GM23338 (cell line): ENCODE measurements at regions not wholly inside any gene's neighbourhood (a gene's known extent, or its start where the extent isn't known, plus 50 kb on each side); places are given as distances from the start of the nearest gene placed in this dataset.

Source experiments
- ATAC-seq: fragments of 200-7000 bp; cut with Tn5 transposase; 3 replicates; pipeline ENCODE4 v1.9.1; 2020
- DNase-seq: peaks from one replicate; pipeline ENCODE4 v3.0.0-alpha.2; 2015; ENCODE audit warnings: low spot score
- H2AFZ ChIP-seq: fragments of 200-600 bp; sonication (generic); 2 replicates; pipeline ENCODE4 v1.8.0; 2016; ENCODE audit warnings: antibody characterized with exemption, mild to moderate bottlenecking, moderate library complexity
- H3F3A ChIP-seq: fragments of 200-600 bp; sonication (generic); replicated peaks from 2 replicates; pipeline ENCODE4 v1.8.0; 2017; ENCODE audit warnings: antibody characterized with exemption, mixed run types, low read depth
- H3K27ac ChIP-seq: fragments of 200-600 bp; sonication (generic); 2 replicates; pipeline ENCODE4 v1.6.1; 2016; ENCODE audit warnings: low read depth
- H3K27me3 ChIP-seq: fragments of 200-600 bp; sonication (generic); 2 replicates; pipeline ENCODE4 v1.8.0; 2016; ENCODE audit warnings: mild to moderate bottlenecking, mixed run types, moderate library complexity; ENCODE audit not compliant: insufficient read depth
- H3K36me3 ChIP-seq: fragments of 200-600 bp; sonication (generic); 2 replicates; pipeline ENCODE4 v1.8.0; 2016; ENCODE audit warnings: mild to moderate bottlenecking; ENCODE audit not compliant: insufficient read depth
- H3K4me1 ChIP-seq: fragments of 200-600 bp; sonication (generic); 2 replicates; pipeline ENCODE4 v1.8.0; 2016; ENCODE audit warnings: mild to moderate bottlenecking, moderate library complexity; ENCODE audit not compliant: insufficient read depth
- H3K4me2 ChIP-seq: fragments of 200-600 bp; sonication (generic); 2 replicates; pipeline ENCODE4 v1.7.1; 2017; ENCODE audit warnings: mixed run types
- H3K4me3 ChIP-seq: fragments of 200-600 bp; sonication (generic); 2 replicates; pipeline ENCODE4 v1.6.1; 2016; ENCODE audit warnings: mixed run types
- H3K79me2 ChIP-seq: fragments of 200-600 bp; sonication (generic); replicated peaks from 2 replicates; pipeline ENCODE4 v1.8.0; 2017; ENCODE audit warnings: mild to moderate bottlenecking; ENCODE audit not compliant: insufficient read depth
- H3K9me2 ChIP-seq: fragments of 200-600 bp; sonication (generic); 2 replicates; pipeline ENCODE4 v1.8.0; 2017; ENCODE audit not compliant: insufficient read depth
- H4K20me1 ChIP-seq: fragments of 200-600 bp; sonication (generic); replicated peaks from 2 replicates; pipeline ENCODE4 v1.8.0; 2017; ENCODE audit warnings: mild to moderate bottlenecking; ENCODE audit not compliant: insufficient read depth
- H3K27ac Mint-ChIP-seq: 2 replicates; pipeline ENCODE4 v1.8.0; 2020; ENCODE audit warnings: inconsistent platforms, mild to moderate bottlenecking, moderate library complexity, mixed read lengths
- H3K27me3 Mint-ChIP-seq: 3 replicates; pipeline ENCODE4 v1.8.0; 2022; ENCODE audit warnings: low read depth, mild to moderate bottlenecking, moderate library complexity, mixed read lengths, inconsistent platforms; ENCODE audit not compliant: insufficient read depth, poor library complexity
- H3K36me3 Mint-ChIP-seq: 3 replicates; pipeline ENCODE4 v1.8.0; 2021; ENCODE audit warnings: low read depth, mild to moderate bottlenecking, inconsistent platforms, moderate library complexity, mixed read lengths
- H3K4me1 Mint-ChIP-seq: 3 replicates; pipeline ENCODE4 v1.8.0; 2020; ENCODE audit warnings: mild to moderate bottlenecking, inconsistent platforms, mixed read lengths
- H3K4me3 Mint-ChIP-seq: 3 replicates; pipeline ENCODE4 v1.8.0; 2021; ENCODE audit warnings: moderate library complexity, mild to moderate bottlenecking, inconsistent platforms, mixed read lengths
- H3K9me3 Mint-ChIP-seq: 3 replicates; pipeline ENCODE4 v1.8.0; 2020; ENCODE audit warnings: moderate library complexity, mild to moderate bottlenecking, inconsistent platforms, mixed read lengths
- CREB1 ChIP-seq: fragments of 250-450 bp; sonication (Bioruptor Pico); IDR thresholded peaks from 2 replicates; pipeline ENCODE4 v1.5.0; 2020; ENCODE audit warnings: low read depth, mild to moderate bottlenecking, moderate library complexity
- CTCF ChIP-seq, 2 experiments: fragments of 200-600 bp in 1 of 2; sonication (generic) in 1 of 2; conservative IDR thresholded peaks; 2 replicates each; pipeline versions ENCODE4 v1.5.1 to v1.6.1; 2016 to 2017; ENCODE audit warnings: antibody characterized with exemption in 2 of 2, low read depth in 2 of 2, mild to moderate bottlenecking in 2 of 2, moderate library complexity in 1 of 2
- EZH2 ChIP-seq: fragments of 200-600 bp; sonication (generic); IDR thresholded peaks from one replicate; pipeline ENCODE4 v1.8.0; 2017; ENCODE audit warnings: antibody characterized with exemption, mild to moderate bottlenecking, low read depth; ENCODE audit not compliant: unreplicated experiment
- EZH2phosphoT487 ChIP-seq: fragments of 200-600 bp; sonication (generic); IDR thresholded peaks from one replicate; pipeline ENCODE4 v1.8.1; 2018; ENCODE audit warnings: antibody characterized with exemption; ENCODE audit not compliant: unreplicated experiment
- JUNB ChIP-seq: IDR thresholded peaks from one replicate; pipeline ENCODE4 v1.6.1; 2016; ENCODE audit warnings: antibody characterized with exemption; ENCODE audit not compliant: unreplicated experiment
- NANOG ChIP-seq: IDR thresholded peaks from 2 replicates; pipeline ENCODE4 v1.6.1; 2016; ENCODE audit warnings: antibody characterized with exemption, borderline replicate concordance
- POLR2AphosphoS5 ChIP-seq: IDR thresholded peaks from 2 replicates; pipeline ENCODE4 v1.6.1; 2016; ENCODE audit warnings: antibody characterized with exemption, low read depth
- STAT1 ChIP-seq: IDR thresholded peaks from one replicate; pipeline ENCODE4 v1.6.1; 2016; ENCODE audit warnings: antibody characterized with exemption; ENCODE audit not compliant: unreplicated experiment
- ZNF114 ChIP-seq: fragments of 250-450 bp; sonication (Bioruptor Pico); IDR thresholded peaks from 2 replicates; pipeline ENCODE4 v1.5.0; 2020; ENCODE audit warnings: mild to moderate bottlenecking, moderate library complexity
- TF ChIP-seq, protein P1 (sequence below): IDR thresholded peaks from 2 replicates; pipeline ENCODE4 v1.6.1; 2016; ENCODE audit warnings: antibody characterized with exemption
- TF ChIP-seq, protein P2 (sequence below): IDR thresholded peaks from one replicate; pipeline ENCODE4 v1.6.1; 2018; ENCODE audit warnings: antibody characterized with exemption; ENCODE audit not compliant: unreplicated experiment

GRCh38 chr13:32881074-32881776, 135.0 kb upstream of the KL start (continued):
- TF ChIP-seq, protein P1, sequence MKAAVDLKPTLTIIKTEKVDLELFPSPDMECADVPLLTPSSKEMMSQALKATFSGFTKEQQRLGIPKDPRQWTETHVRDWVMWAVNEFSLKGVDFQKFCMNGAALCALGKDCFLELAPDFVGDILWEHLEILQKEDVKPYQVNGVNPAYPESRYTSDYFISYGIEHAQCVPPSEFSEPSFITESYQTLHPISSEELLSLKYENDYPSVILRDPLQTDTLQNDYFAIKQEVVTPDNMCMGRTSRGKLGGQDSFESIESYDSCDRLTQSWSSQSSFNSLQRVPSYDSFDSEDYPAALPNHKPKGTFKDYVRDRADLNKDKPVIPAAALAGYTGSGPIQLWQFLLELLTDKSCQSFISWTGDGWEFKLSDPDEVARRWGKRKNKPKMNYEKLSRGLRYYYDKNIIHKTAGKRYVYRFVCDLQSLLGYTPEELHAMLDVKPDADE = no peak
- no peak for TF ChIP-seq STAT1
- no peak for TF ChIP-seq JUNB
- TF ChIP-seq ZNF114 (CRISPR knock-in tag) = no peak
- no peak for TF ChIP-seq CREB1 (CRISPR knock-in tag)
- TF ChIP-seq, protein P2, sequence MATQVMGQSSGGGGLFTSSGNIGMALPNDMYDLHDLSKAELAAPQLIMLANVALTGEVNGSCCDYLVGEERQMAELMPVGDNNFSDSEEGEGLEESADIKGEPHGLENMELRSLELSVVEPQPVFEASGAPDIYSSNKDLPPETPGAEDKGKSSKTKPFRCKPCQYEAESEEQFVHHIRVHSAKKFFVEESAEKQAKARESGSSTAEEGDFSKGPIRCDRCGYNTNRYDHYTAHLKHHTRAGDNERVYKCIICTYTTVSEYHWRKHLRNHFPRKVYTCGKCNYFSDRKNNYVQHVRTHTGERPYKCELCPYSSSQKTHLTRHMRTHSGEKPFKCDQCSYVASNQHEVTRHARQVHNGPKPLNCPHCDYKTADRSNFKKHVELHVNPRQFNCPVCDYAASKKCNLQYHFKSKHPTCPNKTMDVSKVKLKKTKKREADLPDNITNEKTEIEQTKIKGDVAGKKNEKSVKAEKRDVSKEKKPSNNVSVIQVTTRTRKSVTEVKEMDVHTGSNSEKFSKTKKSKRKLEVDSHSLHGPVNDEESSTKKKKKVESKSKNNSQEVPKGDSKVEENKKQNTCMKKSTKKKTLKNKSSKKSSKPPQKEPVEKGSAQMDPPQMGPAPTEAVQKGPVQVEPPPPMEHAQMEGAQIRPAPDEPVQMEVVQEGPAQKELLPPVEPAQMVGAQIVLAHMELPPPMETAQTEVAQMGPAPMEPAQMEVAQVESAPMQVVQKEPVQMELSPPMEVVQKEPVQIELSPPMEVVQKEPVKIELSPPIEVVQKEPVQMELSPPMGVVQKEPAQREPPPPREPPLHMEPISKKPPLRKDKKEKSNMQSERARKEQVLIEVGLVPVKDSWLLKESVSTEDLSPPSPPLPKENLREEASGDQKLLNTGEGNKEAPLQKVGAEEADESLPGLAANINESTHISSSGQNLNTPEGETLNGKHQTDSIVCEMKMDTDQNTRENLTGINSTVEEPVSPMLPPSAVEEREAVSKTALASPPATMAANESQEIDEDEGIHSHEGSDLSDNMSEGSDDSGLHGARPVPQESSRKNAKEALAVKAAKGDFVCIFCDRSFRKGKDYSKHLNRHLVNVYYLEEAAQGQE = no peak
- TF ChIP-seq CTCF (conservative IDR thresholded peaks at IDR 0.05; ENCODE audit: low read depth in 2 of 2) = no peak
- no peak for TF ChIP-seq NANOG
- TF ChIP-seq EZH2 = no peak
- TF ChIP-seq POLR2AphosphoS5 = no peak

DNA sequence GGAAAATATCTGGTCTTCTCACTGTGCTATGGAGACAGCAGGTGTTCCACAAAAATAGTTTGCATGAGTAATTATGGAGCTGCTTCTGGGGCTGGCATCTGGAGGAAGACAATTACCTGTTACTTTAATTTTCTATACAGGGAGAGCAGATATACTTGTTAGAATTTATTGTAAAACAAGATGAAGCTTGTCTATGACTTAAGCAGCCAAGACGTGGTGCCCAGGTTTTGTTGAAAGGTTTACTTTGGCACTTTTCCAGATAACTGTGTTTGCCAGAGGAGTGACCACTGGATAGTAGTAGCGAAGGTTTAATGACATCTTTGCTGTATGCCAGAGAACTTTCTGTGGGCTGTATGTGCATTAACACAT, 134.5 kb upstream of the KL start:
- ATAC-seq (no peak), DNase-seq (no peak)
- H3F3A ChIP-seq = no peaks in the 10 kb centered on the region
- H3K27me3 Mint-ChIP-seq = no peaks in the 10 kb centered on the region
- H3K9me3 Mint-ChIP-seq = 0 out of 3 replicates have a peak, but pooled peaks cover 1% of the 10 kb centered on the region
- H4K20me1 ChIP-seq = no peaks in the 10 kb centered on the region
- H3K27me3 ChIP-seq = no peaks in the 10 kb centered on the region
- no peak overlapping the region for H3K4me3 Mint-ChIP-seq
- no peaks in the 10 kb centered on the region for H3K36me3 ChIP-seq
- H3K4me1 ChIP-seq = no peaks in the 10 kb centered on the region
- no peak overlapping the region for H3K27ac ChIP-seq
- no peak overlapping the region for H3K4me2 ChIP-seq
- no peaks in the 10 kb centered on the region for H3K79me2 ChIP-seq
- H3K9me2 ChIP-seq = peaks cover 5% of the 10 kb centered on the region; the same call in 1 of the 2 replicates
- H3K4me1 Mint-ChIP-seq = peaks cover 10% of the 10 kb centered on the region; the same call in 2 of the 3 replicates
- no peaks in the 10 kb centered on the region for H3K36me3 Mint-ChIP-seq
- H2AFZ ChIP-seq = no peak overlapping the region
- H3K4me3 ChIP-seq = no peak overlapping the region
- no peak overlapping the region for H3K27ac Mint-ChIP-seq
- TF ChIP-seq EZH2phosphoT487 (no peak), JUNB (no peak), NANOG (no peak), EZH2 (no peak), STAT1 (no peak), ZNF114 (CRISPR knock-in tag) (no peak), POLR2AphosphoS5 (no peak)
- TF ChIP-seq, protein P2 = no peak
- TF ChIP-seq, protein P1 = no peak
